ENCODE measurements at regions not wholly inside any gene's neighbourhood (a gene's known extent, or its start where the extent isn't known, plus 50 kb on each side); places are given as distances from the start of the nearest gene placed in this dataset.

- Mint-ChIP-seq H3K27ac (no peak overlapping the region), H3K4me3 (no peak overlapping the region), H3K9me3 (peaks cover 1 to 2% of the 10 kb centered on the region in 2 donors), H3K27me3 (ENCODE audit: low read depth) (no peaks in the 10 kb centered on the region), H3K36me3 (ENCODE audit: insufficient read depth in 2 of 2) (no peaks in the 10 kb centered on the region), H3K4me1 (ENCODE audit: low read depth) (no peaks in the 10 kb centered on the region)
- DNase-seq (no peak), ATAC-seq (replicated peaks in 1 of 2) (no peak)
Measured at GRCh38 chr5:93057311-93057710, 523.7 kb downstream of the NR2F1-AS1 start.

GRCh38 chr5:93055971-93056370, 525.0 kb downstream of the NR2F1-AS1 start:
- Mint-ChIP-seq H3K27me3 (ENCODE audit: low read depth) (no peaks in the 10 kb centered on the region), H3K27ac (no peak overlapping the region), H3K9me3 (peaks cover 1 to 2% of the 10 kb centered on the region in 2 donors), H3K4me3 (no peak overlapping the region), H3K36me3 (ENCODE audit: insufficient read depth in 2 of 2) (no peaks in the 10 kb centered on the region), H3K4me1 (ENCODE audit: low read depth) (no peaks in the 10 kb centered on the region)
- ATAC-seq (replicated peaks in 1 of 2) (no peak), DNase-seq (no peak)

GRCh38 chr5:93055561-93055960, 525.5 kb downstream of the NR2F1-AS1 start:
- no peaks in the 10 kb centered on the region for H3K36me3 Mint-ChIP-seq (ENCODE audit: insufficient read depth in 2 of 2)
- ATAC-seq (replicated peaks in 1 of 2) (no peak), DNase-seq (no peak)
- no peak overlapping the region for H3K4me3 Mint-ChIP-seq
- H3K27ac Mint-ChIP-seq: no peak overlapping the region
- H3K9me3 Mint-ChIP-seq: peaks cover 1 to 2% of the 10 kb centered on the region in 2 donors
- H3K27me3 Mint-ChIP-seq (ENCODE audit: low read depth): no peaks in the 10 kb centered on the region
- no peaks in the 10 kb centered on the region for H3K4me1 Mint-ChIP-seq (ENCODE audit: low read depth)

GRCh38 chr5:93054424-93055163, 526.4 kb downstream of the NR2F1-AS1 start:
- no peak overlapping the region for H3K27ac Mint-ChIP-seq
- H3K36me3 Mint-ChIP-seq (ENCODE audit: insufficient read depth in 2 of 2): no peaks in the 10 kb centered on the region
- no peaks in the 10 kb centered on the region for H3K27me3 Mint-ChIP-seq (ENCODE audit: low read depth)
- peaks cover 1 to 2% of the 10 kb centered on the region in 2 donors for H3K9me3 Mint-ChIP-seq
- ATAC-seq (replicated peaks in 1 of 2) (no peak), DNase-seq (no peak)
- no peak overlapping the region for H3K4me3 Mint-ChIP-seq
- H3K4me1 Mint-ChIP-seq (ENCODE audit: low read depth): no peaks in the 10 kb centered on the region

GRCh38 chr5:93053825-93054224, 527.2 kb downstream of the NR2F1-AS1 start:
- DNase-seq (no peak), ATAC-seq (replicated peaks in 1 of 2) (no peak)
- Mint-ChIP-seq H3K36me3 (ENCODE audit: insufficient read depth in 2 of 2) (no peaks in the 10 kb centered on the region), H3K9me3 (peaks cover 1 to 2% of the 10 kb centered on the region in 2 donors), H3K4me1 (ENCODE audit: low read depth) (no peaks in the 10 kb centered on the region), H3K27ac (no peak overlapping the region), H3K4me3 (no peak overlapping the region), H3K27me3 (ENCODE audit: low read depth) (no peaks in the 10 kb centered on the region)

- H3K4me3 Mint-ChIP-seq: no peak overlapping the region
Measured at GRCh38 chr5:93048858-93049257, 532.2 kb downstream of the NR2F1-AS1 start.

GRCh38 chr5:93044859-93045666, 536.0 kb downstream of the NR2F1-AS1 start:
- Mint-ChIP-seq H3K4me3 (no peak overlapping the region), H3K27me3 (ENCODE audit: low read depth) (no peaks in the 10 kb centered on the region), H3K9me3 (no peaks in the 10 kb centered on the region), H3K4me1 (ENCODE audit: low read depth) (no peaks in the 10 kb centered on the region), H3K27ac (no peak overlapping the region), H3K36me3 (ENCODE audit: insufficient read depth in 2 of 2) (no peaks in the 10 kb centered on the region)
- no peak for ATAC-seq (replicated peaks in 1 of 2)
- no peak for DNase-seq

More at GRCh38 chr5:93048858-93049257, 532.2 kb downstream of the NR2F1-AS1 start:
- Mint-ChIP-seq H3K4me1 (ENCODE audit: low read depth) (no peaks in the 10 kb centered on the region), H3K9me3 (no peaks in the 10 kb centered on the region), H3K36me3 (ENCODE audit: insufficient read depth in 2 of 2) (no peaks in the 10 kb centered on the region), H3K27me3 (ENCODE audit: low read depth) (no peaks in the 10 kb centered on the region), H3K27ac (no peak overlapping the region)
- ATAC-seq (replicated peaks in 1 of 2) (no peak), DNase-seq (no peak)

- H3K4me3 Mint-ChIP-seq: no peak overlapping the region
- no peak for ATAC-seq (replicated peaks in 1 of 2)
- no peaks in the 10 kb centered on the region for H3K36me3 Mint-ChIP-seq (ENCODE audit: insufficient read depth in 2 of 2)
- no peak overlapping the region for H3K27ac Mint-ChIP-seq
- no peaks in the 10 kb centered on the region for H3K27me3 Mint-ChIP-seq (ENCODE audit: low read depth)
- no peaks in the 10 kb centered on the region for H3K9me3 Mint-ChIP-seq
- DNase-seq: no peak
- no peaks in the 10 kb centered on the region for H3K4me1 Mint-ChIP-seq (ENCODE audit: low read depth)
Measured at GRCh38 chr5:93039888-93040287, 541.1 kb downstream of the NR2F1-AS1 start.

- H3K36me3 Mint-ChIP-seq (ENCODE audit: insufficient read depth in 2 of 2): no peaks in the 10 kb centered on the region
- peaks cover 0 to 1% of the 10 kb centered on the region in 2 donors for H3K9me3 Mint-ChIP-seq
- no peaks in the 10 kb centered on the region for H3K27me3 Mint-ChIP-seq (ENCODE audit: low read depth)
- H3K4me1 Mint-ChIP-seq (ENCODE audit: low read depth): no peaks in the 10 kb centered on the region
- ATAC-seq (replicated peaks in 1 of 2): no peak
- H3K27ac Mint-ChIP-seq: no peak overlapping the region
- no peak for DNase-seq
- no peak overlapping the region for H3K4me3 Mint-ChIP-seq
Measured at GRCh38 chr5:93034621-93035590, 546.1 kb downstream of the NR2F1-AS1 start.

GRCh38 chr5:93022796-93023447, 558.1 kb downstream of the NR2F1-AS1 start:
- peaks cover 4% of the 10 kb centered on the region in 2 donors for H3K9me3 Mint-ChIP-seq
- no peaks in the 10 kb centered on the region for H3K27me3 Mint-ChIP-seq (ENCODE audit: low read depth)
- ATAC-seq (replicated peaks in 1 of 2): no peak
- no peaks in the 10 kb centered on the region for H3K4me1 Mint-ChIP-seq (ENCODE audit: low read depth)
- no peak for DNase-seq
- H3K27ac Mint-ChIP-seq: no peak overlapping the region
- H3K36me3 Mint-ChIP-seq (ENCODE audit: insufficient read depth in 2 of 2): no peaks in the 10 kb centered on the region
- no peak overlapping the region for H3K4me3 Mint-ChIP-seq

GRCh38 chr5:93022211-93022610, 558.8 kb downstream of the NR2F1-AS1 start:
- no peak for ATAC-seq (replicated peaks in 1 of 2)
- peaks cover 4% of the 10 kb centered on the region in 2 donors for H3K9me3 Mint-ChIP-seq

GRCh38 chr5:93019896-93020295, 561.1 kb downstream of the NR2F1-AS1 start:
- Mint-ChIP-seq H3K4me1 (ENCODE audit: low read depth) (no peaks in the 10 kb centered on the region), H3K36me3 (ENCODE audit: insufficient read depth in 2 of 2) (no peaks in the 10 kb centered on the region), H3K4me3 (no peak overlapping the region), H3K27me3 (ENCODE audit: low read depth) (no peaks in the 10 kb centered on the region), H3K27ac (no peak overlapping the region), H3K9me3 (peaks cover 3 to 4% of the 10 kb centered on the region in 2 donors)
- ATAC-seq (replicated peaks in 1 of 2) (no peak), DNase-seq (no peak)

More at GRCh38 chr5:93022211-93022610, 558.8 kb downstream of the NR2F1-AS1 start:
- H3K4me3 Mint-ChIP-seq: no peak overlapping the region
- no peak for DNase-seq
- no peaks in the 10 kb centered on the region for H3K4me1 Mint-ChIP-seq (ENCODE audit: low read depth)
- no peak overlapping the region for H3K27ac Mint-ChIP-seq
- H3K27me3 Mint-ChIP-seq (ENCODE audit: low read depth): no peaks in the 10 kb centered on the region
- H3K36me3 Mint-ChIP-seq (ENCODE audit: insufficient read depth in 2 of 2): no peaks in the 10 kb centered on the region
